Small intestine (tissue), 7 donors: ENCODE measurements at regions not wholly inside any gene's neighbourhood (a gene's known extent, or its start where the extent isn't known, plus 50 kb on each side); places are given as distances from the start of the nearest gene placed in this dataset.
"Not testable (repeated sequence)": the region's sequence is repeated elsewhere in the genome, so short reads cannot be mapped to it uniquely, and the experiment has no call there.

ENCODE experiments used
- DNase-seq, 2 donors: peaks; one replicate each; pipeline versions ENCODE4 v3.0.0 to v3.0.0-alpha.2; 2013
- FAIRE-seq: peaks from 2 replicates; lab custom pipeline; 2012; peaks lifted over from hg19 to GRCh38; lab: Jason Lieb, UNC
- H3K27ac ChIP-seq, 3 donors: one replicate each; pipeline ENCODE4 v1.5.1; 2013; ENCODE audit warnings: low read length in 2 of 3, mild to moderate bottlenecking in 2 of 3, control low read depth in 1 of 3, inconsistent platforms in 1 of 3, low read depth in 1 of 3, moderate library complexity in 1 of 3
- H3K27me3 ChIP-seq, 3 donors: one replicate each; pipeline ENCODE4 v1.6.1; 2013; ENCODE audit warnings: low read length in 3 of 3, inconsistent platforms in 1 of 3; ENCODE audit not compliant: control insufficient read depth in 3 of 3, insufficient read depth in 3 of 3
- H3K36me3 ChIP-seq, 3 donors: one replicate each; pipeline ENCODE4 v1.6.1; 2013; ENCODE audit warnings: low read length in 3 of 3, inconsistent platforms in 1 of 3, low read depth in 1 of 3, mild to moderate bottlenecking in 1 of 3, moderate library complexity in 1 of 3; ENCODE audit not compliant: control insufficient read depth in 3 of 3, insufficient read depth in 2 of 3
- H3K4me1 ChIP-seq, 3 donors: one replicate each; pipeline ENCODE4 v1.6.1; 2013; ENCODE audit warnings: low read length in 2 of 3, inconsistent platforms in 1 of 3, low read depth in 1 of 3, mild to moderate bottlenecking in 1 of 3, moderate library complexity in 1 of 3; ENCODE audit not compliant: control insufficient read depth in 3 of 3, insufficient read depth in 2 of 3
- H3K4me3 ChIP-seq, 3 donors: one replicate each; pipeline ENCODE4 v1.5.1; 2013; ENCODE audit warnings: low read length in 3 of 3, control low read depth in 1 of 3, inconsistent platforms in 1 of 3, low read depth in 1 of 3, mild to moderate bottlenecking in 1 of 3, moderate library complexity in 1 of 3
- H3K9me3 ChIP-seq, 2 donors: one replicate each; pipeline ENCODE4 v1.6.1; 2013; ENCODE audit warnings: low read depth in 1 of 2, low read length in 1 of 2; ENCODE audit not compliant: control insufficient read depth in 2 of 2, insufficient read depth in 1 of 2
- WGBS, 3 donors: extraction: QIAGEN DNeasy Blood & Tissue Kit; methylation state at CpG; one replicate each; pipeline ENCODE4 v1.1.7; 2013; 5-methylcytosine and 5-hydroxymethylcytosine counted together
- donor health status: healthy with polysubstance abuse.
- donor health status: control.
- donor health status: control.
- donor health status: Bipolar disorder and iron deficiency.
- donor health status: healthy.

- H3K36me3 ChIP-seq, result no peaks in the 10 kb centered on the region
- no peak overlapping the region for H3K4me3 ChIP-seq
- peaks cover 0 to 7% of the 10 kb centered on the region in 2 donors for H3K9me3 ChIP-seq
- peaks cover 0 to 6% (median 0%) of the 10 kb centered on the region in 3 donors for H3K4me1 ChIP-seq
- WGBS, 3 donors, result 86 to 96% (median 95%) methylated on average over 1 of the region's 1 CpG
- DNase-seq (no peak), FAIRE-seq (no peak)
- H3K27me3 ChIP-seq, result peaks cover 0 to under 1% (median 0%) of the 10 kb centered on the region in 3 donors
- H3K27ac ChIP-seq, result no peak overlapping the region
Observed at GRCh38 chr16:55072976-55073375, 142.3 kb downstream of the IRX5 start.

GRCh38 chr16:55073830-55074229, 143.2 kb downstream of the IRX5 start:
- no peak overlapping the region for H3K27ac ChIP-seq
- H3K4me3 ChIP-seq, result no peak overlapping the region
- H3K27me3 ChIP-seq, result no peaks in the 10 kb centered on the region
- 53 to 82% (median 73%) methylated on average over 4 of the region's 4 CpGs for WGBS, 3 donors
- peak in 1 of 2 donors; percentile 5 for DNase-seq
- peaks cover 0 to 7% of the 10 kb centered on the region in 2 donors for H3K9me3 ChIP-seq
- no peaks in the 10 kb centered on the region for H3K36me3 ChIP-seq
- peaks cover 0 to 6% (median 0%) of the 10 kb centered on the region in 3 donors for H3K4me1 ChIP-seq
- FAIRE-seq, result no peak

GRCh38 chr16:55075208-55075607, 144.5 kb downstream of the IRX5 start:
- not testable (repeated sequence) for H3K27ac ChIP-seq, H3K4me3 ChIP-seq, H3K4me1 ChIP-seq, H3K27me3 ChIP-seq, DNase-seq, H3K36me3 ChIP-seq, H3K9me3 ChIP-seq, FAIRE-seq
- 89 to 92% (median 90%) methylated on average over 7 of the region's 7 CpGs for WGBS, 3 donors

- FAIRE-seq (no peak), DNase-seq (no peak)
- H3K4me3 ChIP-seq, result no peak overlapping the region
- H3K4me1 ChIP-seq, result no peaks in the 10 kb centered on the region
- no peaks in the 10 kb centered on the region for H3K36me3 ChIP-seq
- peaks cover 0 to 7% of the 10 kb centered on the region in 2 donors for H3K9me3 ChIP-seq
- H3K27ac ChIP-seq, result no peak overlapping the region
- H3K27me3 ChIP-seq, result no peaks in the 10 kb centered on the region
- WGBS, 3 donors, result 80 to 92% (median 84%) methylated on average over 1 of the region's 1 CpG
Observed at GRCh38 chr16:55076053-55076452, 145.4 kb downstream of the IRX5 start.

GRCh38 chr16:55077266-55077665, 146.6 kb downstream of the IRX5 start:
- Histone ChIP-seq H3K27me3 (no peaks in the 10 kb centered on the region), H3K4me3 (no peak overlapping the region), H3K36me3 (no peaks in the 10 kb centered on the region), H3K27ac (no peak overlapping the region), H3K9me3 (no peaks in the 10 kb centered on the region), H3K4me1 (peaks cover 0 to 3% (median 0%) of the 10 kb centered on the region in 3 donors)
- WGBS, 3 donors, result 68 to 86% (median 85%) methylated on average over 4 of the region's 4 CpGs
- no peak for FAIRE-seq
- DNase-seq, result no peak

GRCh38 chr16:55078153-55078552, 147.5 kb downstream of the IRX5 start:
- Histone ChIP-seq H3K4me3 (no peak overlapping the region), H3K27me3 (no peaks in the 10 kb centered on the region), H3K4me1 (peaks cover 0 to 3% (median 0%) of the 10 kb centered on the region in 3 donors), H3K36me3 (no peaks in the 10 kb centered on the region), H3K27ac (no peak overlapping the region), H3K9me3 (peaks cover 0 to 4% of the 10 kb centered on the region in 2 donors)
- 92 to 96% (median 92%) methylated on average over 5 of the region's 5 CpGs for WGBS, 3 donors
- FAIRE-seq (no peak), DNase-seq (no peak)

GRCh38 chr16:55078699-55079410, 148.2 kb downstream of the IRX5 start:
- 78 to 91% (median 89%) methylated on average over 8 of the region's 8 CpGs for WGBS, 3 donors
- DNase-seq (no peak), FAIRE-seq (no peak)
- H3K27me3 ChIP-seq, result no peaks in the 10 kb centered on the region
- peaks cover 0 to 4% of the 10 kb centered on the region in 2 donors for H3K9me3 ChIP-seq
- H3K4me3 ChIP-seq, result no peak overlapping the region
- no peak overlapping the region for H3K27ac ChIP-seq
- no peaks in the 10 kb centered on the region for H3K36me3 ChIP-seq
- peaks cover 0 to 3% (median 0%) of the 10 kb centered on the region in 3 donors for H3K4me1 ChIP-seq

GRCh38 chr16:55081622-55082590, 151.2 kb downstream of the IRX5 start:
- Histone ChIP-seq H3K27ac (no peak overlapping the region), H3K27me3 (no peaks in the 10 kb centered on the region), H3K4me3 (no peak overlapping the region), H3K9me3 (peaks cover 0 to 4% of the 10 kb centered on the region in 2 donors), H3K4me1 (peaks cover 0 to 3% (median 0%) of the 10 kb centered on the region in 3 donors), H3K36me3 (no peaks in the 10 kb centered on the region)
- DNase-seq (peak; percentile 51 to 72), FAIRE-seq (no peak)
- WGBS, 3 donors, result 29 to 67% (median 41%) methylated on average over 16 of the region's 16 CpGs
